HG03066 (cell line): ENCODE measurements at regions not wholly inside any gene's neighbourhood (a gene's known extent, or its start where the extent isn't known, plus 50 kb on each side); places are given as distances from the start of the nearest gene placed in this dataset.

Experiments used
- ATAC-seq: cut with Tn5 transposase; IDR thresholded peaks from one replicate; pipeline ENCODE4 v1.9.1; 2021; ENCODE audit warnings: low read depth; ENCODE audit not compliant: unreplicated experiment

GRCh38 chr6:14948586-14949245 is 297.2 kb upstream of the JARID2 start:
- no peak for ATAC-seq

GRCh38 chr6:14950103-14950969 is 295.5 kb upstream of the JARID2 start:
- no peak for ATAC-seq

GRCh38 chr6:14950970-14951276 is 294.9 kb upstream of the JARID2 start:
- ATAC-seq, result no peak

- no peak for ATAC-seq
Observed at GRCh38 chr6:14951704-14952103, 294.2 kb upstream of the JARID2 start.

GRCh38 chr6:14953836-14954235 is 292.0 kb upstream of the JARID2 start:
- ATAC-seq, result no peak

GRCh38 chr6:14957355-14958059 is 288.4 kb upstream of the JARID2 start:
- ATAC-seq, result no peak

GRCh38 chr6:14959324-14959885 is 286.5 kb upstream of the JARID2 start:
- no peak for ATAC-seq

GRCh38 chr6:14964556-14965270 is 281.2 kb upstream of the JARID2 start:
- no peak for ATAC-seq

GRCh38 chr6:14965424-14966075 is 280.3 kb upstream of the JARID2 start:
- ATAC-seq, result no peak

- ATAC-seq, result no peak
Observed at GRCh38 chr6:14966096-14966905, 279.6 kb upstream of the JARID2 start.

- no peak for ATAC-seq
Observed at GRCh38 chr6:14966906-14967711, 278.8 kb upstream of the JARID2 start.

- ATAC-seq, result no peak
Observed at GRCh38 chr6:14968056-14968637, 277.7 kb upstream of the JARID2 start.

GRCh38 chr6:14969126-14969525 is 276.7 kb upstream of the JARID2 start:
- ATAC-seq, result no peak

GRCh38 chr6:14972379-14973067 is 273.3 kb upstream of the JARID2 start:
- ATAC-seq, result no peak

GRCh38 chr6:14974372-14974771 is 271.5 kb upstream of the JARID2 start:
- no peak for ATAC-seq

- no peak for ATAC-seq
Observed at GRCh38 chr6:14974792-14975470, 270.9 kb upstream of the JARID2 start.

GRCh38 chr6:14975471-14975817 is 270.4 kb upstream of the JARID2 start:
- no peak for ATAC-seq
